IMR-90 (cell line): ENCODE measurements at regions not wholly inside any gene's neighbourhood (a gene's known extent, or its start where the extent isn't known, plus 50 kb on each side); places are given as distances from the start of the nearest gene placed in this dataset.

ENCODE experiments used
- BHLHE40 ChIP-seq: fragments of 150-350 bp; IDR thresholded peaks from 2 replicates; pipeline ENCODE4 v1.6.1; 2016; ENCODE audit warnings: mild to moderate bottlenecking, low read depth, low read length
- CEBPB ChIP-seq: IDR thresholded peaks from 2 replicates; pipeline ENCODE4 v1.6.1; 2012; ENCODE audit warnings: low read depth, low read length, improper control_type of control experiment
- CHD1 ChIP-seq: IDR thresholded peaks from 2 replicates; pipeline ENCODE4 v1.6.1; 2012; ENCODE audit warnings: low read depth, low read length, improper control_type of control experiment
- CTCF ChIP-seq: conservative IDR thresholded peaks from 2 replicates; pipeline ENCODE4 v1.5.1; 2012; ENCODE audit warnings: mild to moderate bottlenecking, low read depth, low read length, improper control_type of control experiment
- FOS ChIP-seq: fragments of 150-350 bp; IDR thresholded peaks from 2 replicates; pipeline ENCODE4 v1.6.1; 2016; ENCODE audit warnings: low read depth, low read length
- MAFK ChIP-seq: IDR thresholded peaks from 2 replicates; pipeline ENCODE4 v1.6.1; 2012; ENCODE audit warnings: low read depth, low read length, improper control_type of control experiment
- MXI1 ChIP-seq: IDR thresholded peaks from 2 replicates; pipeline ENCODE4 v1.6.1; 2012; ENCODE audit warnings: low read depth, mild to moderate bottlenecking, low read length, moderate library complexity, borderline replicate concordance
- POLR2A ChIP-seq: IDR thresholded peaks from 2 replicates; pipeline ENCODE4 v1.6.1; 2012; ENCODE audit warnings: mild to moderate bottlenecking, low read depth, low read length
- RAD21 ChIP-seq: IDR thresholded peaks from 2 replicates; pipeline ENCODE4 v1.6.1; 2012; ENCODE audit warnings: low read length, improper control_type of control experiment
- RCOR1 ChIP-seq: IDR thresholded peaks from 2 replicates; pipeline ENCODE4 v1.6.1; 2012; ENCODE audit warnings: mild to moderate bottlenecking, low read length, improper control_type of control experiment; ENCODE audit not compliant: insufficient replicate concordance
- RFX5 ChIP-seq: IDR thresholded peaks from 2 replicates; pipeline ENCODE4 v1.8.0; 2012; ENCODE audit warnings: low read depth, mild to moderate bottlenecking, low read length, moderate library complexity
- USF2 ChIP-seq: fragments of 150-350 bp; IDR thresholded peaks from 2 replicates; pipeline ENCODE4 v1.6.1; 2017; ENCODE audit warnings: mild to moderate bottlenecking, antibody characterized with exemption, low read length, low read depth

- TF ChIP-seq POLR2A (no peak), CTCF (no peak), CHD1 (no peak), USF2 (no peak), BHLHE40 (no peak), CEBPB (no peak), MAFK (no peak), MXI1 (no peak), RCOR1 (no peak), FOS (no peak), RFX5 (no peak), RAD21 (no peak)
Measured at GRCh38 chr3:144059481-144059880, 87.9 kb downstream of the DIPK2A start.
